ENCODE measurements at regions not wholly inside any gene's neighbourhood (a gene's known extent, or its start where the extent isn't known, plus 50 kb on each side); places are given as distances from the start of the nearest gene placed in this dataset.
"Not testable (repeated sequence)": the region's sequence is repeated elsewhere in the genome, so short reads cannot be mapped to it uniquely, and the experiment has no call there.

GRCh38 chr4:123603165-123603564 lies 206.6 kb downstream of the SPRY1 start:
- no peak for DNase-seq

- not testable (repeated sequence) for DNase-seq
Observed at GRCh38 chr4:123605797-123606196, 209.2 kb downstream of the SPRY1 start.

- no peak for DNase-seq
Observed at GRCh38 chr4:123606336-123606735, 209.7 kb downstream of the SPRY1 start.

GRCh38 chr4:123606946-123607542 lies 210.4 kb downstream of the SPRY1 start:
- DNase-seq, result no peak

- no peak for DNase-seq
Observed at GRCh38 chr4:123609829-123610228, 213.2 kb downstream of the SPRY1 start.

- no peak for DNase-seq
Observed at GRCh38 chr4:123613586-123614344, 217.2 kb downstream of the SPRY1 start.

GRCh38 chr4:123615901-123616300 lies 219.3 kb downstream of the SPRY1 start:
- DNase-seq, result no peak

- DNase-seq, result peak; percentile 76
Observed at GRCh38 chr4:123616951-123617461, 220.4 kb downstream of the SPRY1 start.

- no peak for DNase-seq
Observed at GRCh38 chr4:123617791-123618190, 221.2 kb downstream of the SPRY1 start.

GRCh38 chr4:123618606-123619005 lies 222.0 kb downstream of the SPRY1 start:
- no peak for DNase-seq

GRCh38 chr4:123619326-123619725 lies 222.7 kb downstream of the SPRY1 start:
- no peak for DNase-seq

GRCh38 chr4:123619895-123620294 lies 223.3 kb downstream of the SPRY1 start:
- DNase-seq, result no peak

GRCh38 chr4:123621072-123621705 lies 224.6 kb downstream of the SPRY1 start:
- DNase-seq, result no peak

- no peak for DNase-seq
Observed at GRCh38 chr4:123622572-123622971, 226.0 kb downstream of the SPRY1 start.

- no peak for DNase-seq
Observed at GRCh38 chr4:123623611-123624010, 227.0 kb downstream of the SPRY1 start.

GRCh38 chr4:123624959-123625358 lies 228.4 kb downstream of the SPRY1 start:
- DNase-seq, result no peak

- DNase-seq, result no peak
Observed at GRCh38 chr4:123628288-123628687, 231.7 kb downstream of the SPRY1 start.

GRCh38 chr4:123631786-123632692 lies 235.4 kb downstream of the SPRY1 start:
- no peak for DNase-seq

- no peak for DNase-seq
Observed at GRCh38 chr4:123632693-123633030, 236.1 kb downstream of the SPRY1 start.

- no peak for DNase-seq
Observed at GRCh38 chr4:123638834-123639233, 242.2 kb downstream of the SPRY1 start.

- no peak for DNase-seq
Observed at GRCh38 chr4:123640271-123640670, 243.7 kb downstream of the SPRY1 start.

GRCh38 chr4:123640824-123641223 lies 244.2 kb downstream of the SPRY1 start:
- no peak for DNase-seq

GRCh38 chr4:123643691-123644090 lies 247.1 kb downstream of the SPRY1 start:
- DNase-seq, result no peak

Measured in CD4-positive, alpha-beta T cell treated with Interleukin-12 subunit alpha and Interleukin-12 subunit beta, for 1 hour (primary cell).